Testis (tissue), 2 donors: ENCODE measurements at regions not wholly inside any gene's neighbourhood (a gene's known extent, or its start where the extent isn't known, plus 50 kb on each side); places are given as distances from the start of the nearest gene placed in this dataset.

ENCODE experiments used
- CTCF ChIP-seq, 3 experiments: fragments of 450-650 bp in 2 of 3; fragments of 200-600 bp in 1 of 3; sonication (generic) in 1 of 3; IDR thresholded peaks; one replicate each; pipeline ENCODE4 v1.5.1; 2016 to 2019; ENCODE audit warnings: antibody characterized with exemption in 3 of 3, mild to moderate bottlenecking in 2 of 3, moderate library complexity in 1 of 3
- POLR2A ChIP-seq: fragments of 450-650 bp; IDR thresholded peaks from one replicate; pipeline ENCODE4 v1.6.1; 2017; ENCODE audit warnings: antibody characterized with exemption, mild to moderate bottlenecking, moderate library complexity

- TF ChIP-seq CTCF (IDR thresholded peaks at IDR 0.05) (no peak), POLR2A (no peak)
Measured at GRCh38 chr1:25054526-25055323, 124.6 kb upstream of the RUNX3 start.
